ENCODE measurements at regions not wholly inside any gene's neighbourhood (a gene's known extent, or its start where the extent isn't known, plus 50 kb on each side); places are given as distances from the start of the nearest gene placed in this dataset.
A peak's percentile ranks its signal among the peaks of the same experiment; 100 is the strongest.

GRCh38 chr11:95693298-95693697 lies 96.3 kb downstream of the FAM76B start:
- H3K56ac ChIP-seq (ENCODE audit: extremely low read depth, insufficient read depth, low read length) = no peak overlapping the region
- no peak overlapping the region for H3K9ac ChIP-seq (ENCODE audit: low read depth, low read length)
- dilution Hi-C loops (cut with HindIII; ENCODE audit: low sequenced_read_pairs, unreplicated experiment) = no loop called here
- peak overlapping the region; percentile 87 for H2BK5ac ChIP-seq (ENCODE audit: low read depth, low read length, poor library complexity, severe bottlenecking)
- intact Hi-C loops (cut with micrococcal nuclease) = loop anchor here (1.0 to 5.0 kb wide), 3 partner anchors 108 to 181 kb away; no protein-coding TSS in a partner anchor
- no peaks in the 10 kb centered on the region for H3K9me3 ChIP-seq (ENCODE audit: control insufficient read depth, insufficient read depth, low read length)
- H4K91ac ChIP-seq (ENCODE audit: insufficient read depth, low read depth, low read length) = no peak overlapping the region
- no peak for DNase-seq
- BruUV-seq (replicated peaks) = no TSS peak
- no peaks in the 10 kb centered on the region for H3K9me1 ChIP-seq (ENCODE audit: insufficient read depth, low read length)
- peaks cover 2% of the 10 kb centered on the region; the same call in 1 of the 2 replicates for H3K4me1 ChIP-seq (ENCODE audit: control insufficient read depth, insufficient read depth, low read length)
- CTCF ChIA-PET = interaction anchor here (0.6 to 1.3 kb wide), 3 partner anchors 12 to 1052 kb away, joined by 4 to 5 read pairs (median 4); no protein-coding TSS in a partner anchor
- no peak overlapping the region for H2AFZ ChIP-seq (replicated peaks; ENCODE audit: low read length, poor library complexity)
- H3K79me1 ChIP-seq (ENCODE audit: low read depth in 1 of 2, low read length in 2 of 2) = no peaks in the 10 kb centered on the region
- no peak overlapping the region for H3K4ac ChIP-seq (ENCODE audit: low read depth, low read length)
- H3K23ac ChIP-seq (ENCODE audit: low read depth, low read length) = no peak overlapping the region
- H2BK15ac ChIP-seq (ENCODE audit: low read depth, low read length) = no peak overlapping the region; the same call in 2 of the 3 replicates
- no peaks in the 10 kb centered on the region for H4K20me1 ChIP-seq (ENCODE audit: insufficient read depth, low read length)
- WGBS, 2 experiments (ENCODE audit: extremely low coverage in 2 of 2, insufficient read length in 1 of 2) = no CpG with 5 or more reads among the region's 1 CpG
- in situ Hi-C loops (cut with MboI; ENCODE audit: low sequenced_read_pairs) = no loop called here
- H3K4me2 ChIP-seq (ENCODE audit: low read depth, low read length) = no peak overlapping the region
- no peak overlapping the region for H2BK20ac ChIP-seq (ENCODE audit: low read depth, low read length)
- no peak overlapping the region for H3K27ac ChIP-seq (ENCODE audit: insufficient read depth, low read length)
- ATAC-seq (ENCODE audit: low read depth) = no peak
- H3K36me3 ChIP-seq (ENCODE audit: control insufficient read depth, insufficient read depth, low read length) = no peaks in the 10 kb centered on the region
- H4K5ac ChIP-seq (ENCODE audit: low read depth, low read length) = no peak overlapping the region
- no peak overlapping the region for H3K4me3 ChIP-seq (ENCODE audit: insufficient read depth, low read depth, low read length)
- H2AK9ac ChIP-seq (replicated peaks; ENCODE audit: low read depth, low read length, poor library complexity) = no peak overlapping the region
- H3K27me3 ChIP-seq (ENCODE audit: control insufficient read depth, insufficient read depth, low read length) = peaks cover 1% of the 10 kb centered on the region; the same call in 1 of the 2 replicates
- H3K18ac ChIP-seq (ENCODE audit: low read depth, low read length) = 0 out of 2 replicates have a peak overlapping the region, but pooled peaks have one; percentile 36
- no peak overlapping the region for H3K14ac ChIP-seq (replicated peaks; ENCODE audit: low read depth, low read length)
- 0 out of 4 replicates have a peak overlapping the region, but pooled peaks of 1 of the 2 experiments have one; percentile 13 for H4K8ac ChIP-seq (ENCODE audit: low read depth in 2 of 2, low read length in 2 of 2)
- H2AK5ac ChIP-seq (ENCODE audit: low read depth, low read length) = no peak overlapping the region
- no peak for TF ChIP-seq MAZ (IDR thresholded peaks at IDR 0.05; ENCODE audit: borderline replicate concordance, low read depth, low read length)
- no peak for TF ChIP-seq RCOR1 (IDR thresholded peaks at IDR 0.05; ENCODE audit: insufficient replicate concordance, low read length)
- no peak for TF ChIP-seq BHLHE40 (IDR thresholded peaks at IDR 0.05; ENCODE audit: low read depth, low read length)
- no peak for TF ChIP-seq RAD21 (IDR thresholded peaks at IDR 0.05; ENCODE audit: low read length)
- TF ChIP-seq ELK1 (IDR thresholded peaks at IDR 0.05; ENCODE audit: borderline replicate concordance, low read depth, low read length) = no peak
- no peak for TF ChIP-seq MAFK (IDR thresholded peaks at IDR 0.05; ENCODE audit: low read depth, low read length)
- no peak for TF ChIP-seq NFE2L2 (IDR thresholded peaks at IDR 0.05; ENCODE audit: low read depth, low read length)
- TF ChIP-seq SMC3 (IDR thresholded peaks at IDR 0.05; ENCODE audit: low read depth, low read length) = no peak
- no peak for TF ChIP-seq CHD1 (IDR thresholded peaks at IDR 0.05; ENCODE audit: low read depth, low read length)
- TF ChIP-seq POLR2A (IDR thresholded peaks at IDR 0.05; ENCODE audit: low read depth, low read length) = no peak
- TF ChIP-seq USF2 (IDR thresholded peaks at IDR 0.05; ENCODE audit: low read depth, low read length) = no peak
- TF ChIP-seq CEBPB (IDR thresholded peaks at IDR 0.05; ENCODE audit: low read depth, low read length) = no peak
- no peak for TF ChIP-seq CTCF (conservative IDR thresholded peaks at IDR 0.05; ENCODE audit: low read depth, low read length)
- no peak for TF ChIP-seq RFX5 (IDR thresholded peaks at IDR 0.05; ENCODE audit: low read depth, low read length)
- TF ChIP-seq FOS (IDR thresholded peaks at IDR 0.05; ENCODE audit: low read depth, low read length) = no peak
- TF ChIP-seq MXI1 (IDR thresholded peaks at IDR 0.05; ENCODE audit: borderline replicate concordance, low read depth, low read length) = no peak
- no peak overlapping the region for H2BK120ac ChIP-seq (ENCODE audit: low read depth, low read length)
- POLR2A ChIA-PET (ENCODE audit: unreplicated experiment) = no interaction called here

Measured in IMR-90 (cell line).